SU-DHL-6 (cell line): ENCODE measurements at regions not wholly inside any gene's neighbourhood (a gene's known extent, or its start where the extent isn't known, plus 50 kb on each side); places are given as distances from the start of the nearest gene placed in this dataset.

ENCODE experiments used
- CTCF ChIP-seq: fragments of 200-600 bp; sonication (generic); IDR thresholded peaks from one replicate; pipeline ENCODE4 v1.5.1; 2017; ENCODE audit warnings: antibody characterized with exemption, mild to moderate bottlenecking, low read length, moderate library complexity; ENCODE audit not compliant: insufficient read depth, poor library complexity, severe bottlenecking
- EZH2phosphoT487 ChIP-seq: fragments of 200-600 bp; sonication (generic), shearing (Covaris generic); conservative IDR thresholded peaks from 2 replicates; pipeline ENCODE4 v1.6.1; 2018; ENCODE audit warnings: mild to moderate bottlenecking, antibody characterized with exemption, low read length, moderate library complexity, mixed read lengths

DNA sequence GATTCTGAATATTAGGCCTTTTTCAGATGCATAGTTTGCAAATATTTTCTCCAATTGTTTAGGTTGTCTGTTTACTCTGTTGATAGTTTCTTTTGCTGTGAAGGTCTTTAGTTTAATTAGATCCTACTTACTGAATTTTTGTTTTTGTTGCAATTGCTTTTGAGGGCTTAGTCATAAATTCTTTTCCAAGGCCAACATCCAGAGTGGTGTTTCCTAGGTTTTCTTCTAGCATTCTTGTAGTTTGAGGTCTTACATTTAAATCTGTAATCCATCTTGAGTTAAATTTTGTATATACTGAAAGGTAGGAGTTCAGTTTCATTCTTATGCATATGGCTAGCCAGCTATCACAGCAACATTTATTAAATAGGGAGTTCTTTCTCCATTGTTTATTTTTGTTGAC is 404.8 kb downstream of the LNPK start:
- no peak for TF ChIP-seq CTCF
- TF ChIP-seq EZH2phosphoT487, result no peak
